Activated T-helper 1 cell treated with anti-CD3 and anti-CD28 coated beads, Interleukin-12 subunit alpha, Interleukin-12 subunit beta, Interleukin-2, Interleukin-4 antibody, amounts not matched to agents 30 ng/mL and 10 ng/mL and 1 ng/mL, durations not matched to agents 14 hours and 24 hours and 36 hours (primary cell): ENCODE measurements at regions not wholly inside any gene's neighbourhood (a gene's known extent, or its start where the extent isn't known, plus 50 kb on each side); places are given as distances from the start of the nearest gene placed in this dataset.
A peak's percentile ranks its signal among the peaks of the same experiment; 100 is the strongest.

Source experiments
- DNase-seq: peaks from one replicate; pipeline ENCODE4 v3.0.0; 2021; ENCODE audit warnings: low spot score
- H3K27ac Mint-ChIP-seq: one replicate; pipeline ENCODE4 v1.8.0; 2021; ENCODE audit warnings: mild to moderate bottlenecking, mixed read lengths
- H3K27me3 Mint-ChIP-seq: one replicate; pipeline ENCODE4 v1.8.0; 2022; ENCODE audit warnings: mild to moderate bottlenecking, moderate library complexity, mixed read lengths; ENCODE audit not compliant: insufficient read depth
- H3K36me3 Mint-ChIP-seq: one replicate; pipeline ENCODE4 v1.8.0; 2021; ENCODE audit warnings: low read depth, mixed read lengths
- H3K4me1 Mint-ChIP-seq: one replicate; pipeline ENCODE4 v1.8.0; 2021; ENCODE audit warnings: low read depth, mixed read lengths
- H3K4me3 Mint-ChIP-seq: one replicate; pipeline ENCODE4 v1.8.0; 2021; ENCODE audit warnings: mild to moderate bottlenecking, moderate library complexity, mixed read lengths
- H3K9me3 Mint-ChIP-seq: one replicate; pipeline ENCODE4 v1.8.0; 2021; ENCODE audit warnings: mixed read lengths
- intact Hi-C: fragments of 100-400 bp; cut with micrococcal nuclease; formaldehyde crosslinking; loops from one replicate; pipeline ENCODE4 v1.15.1; 2024

- H3K27ac Mint-ChIP-seq = no peak overlapping the region
- no peak for DNase-seq
- H3K36me3 Mint-ChIP-seq = peaks cover 15% of the 10 kb centered on the region
- intact Hi-C loops = no loop called here
- peaks cover 30% of the 10 kb centered on the region for H3K9me3 Mint-ChIP-seq
- no peaks in the 10 kb centered on the region for H3K27me3 Mint-ChIP-seq
- H3K4me1 Mint-ChIP-seq = peaks cover 50% of the 10 kb centered on the region
- H3K4me3 Mint-ChIP-seq = no peak overlapping the region
Observed at GRCh38 chr12:92365333-92365732, 219.7 kb upstream of the BTG1 start.

GRCh38 chr12:92363295-92364146, 217.9 kb upstream of the BTG1 start:
- Mint-ChIP-seq H3K4me1 (peaks cover 59% of the 10 kb centered on the region), H3K36me3 (peaks cover 23% of the 10 kb centered on the region)
- intact Hi-C loops = loop anchor here (1.0 to 5.0 kb wide), 3 partner anchors 41 to 153 kb away; no protein-coding TSS in a partner anchor

GRCh38 chr12:92362785-92363184, 217.1 kb upstream of the BTG1 start:
- Mint-ChIP-seq H3K4me1 (peaks cover 61% of the 10 kb centered on the region), H3K27ac (peak overlapping the region; percentile 77)
- intact Hi-C loops = loop anchor here (1.0 to 5.0 kb wide), 3 partner anchors 42 to 152 kb away; no protein-coding TSS in a partner anchor

More at GRCh38 chr12:92363295-92364146, 217.9 kb upstream of the BTG1 start:
- Mint-ChIP-seq H3K27ac (peak overlapping the region; percentile 77), H3K9me3 (peaks cover 44% of the 10 kb centered on the region), H3K27me3 (no peaks in the 10 kb centered on the region), H3K4me3 (peak overlapping the region; percentile 64)
- no peak for DNase-seq

GRCh38 chr12:92362126-92362525, 216.5 kb upstream of the BTG1 start:
- intact Hi-C loops = loop anchor here (2.0 to 5.0 kb wide), 2 partner anchors 65 to 151 kb away; no protein-coding TSS in a partner anchor
- Mint-ChIP-seq H3K4me1 (peaks cover 63% of the 10 kb centered on the region), H3K4me3 (no peak overlapping the region), H3K27ac (peak overlapping the region; percentile 69), H3K27me3 (no peaks in the 10 kb centered on the region), H3K36me3 (peaks cover 29% of the 10 kb centered on the region), H3K9me3 (peaks cover 52% of the 10 kb centered on the region)
- no peak for DNase-seq

More at GRCh38 chr12:92362785-92363184, 217.1 kb upstream of the BTG1 start:
- Mint-ChIP-seq H3K27me3 (no peaks in the 10 kb centered on the region), H3K4me3 (peak overlapping the region; percentile 64), H3K9me3 (peaks cover 46% of the 10 kb centered on the region), H3K36me3 (peaks cover 27% of the 10 kb centered on the region)
- DNase-seq = no peak

GRCh38 chr12:92360543-92360942, 214.9 kb upstream of the BTG1 start:
- intact Hi-C loops = loop anchor here (5.0 kb wide), 1 partner anchor 63 kb away; no protein-coding TSS in a partner anchor
- Mint-ChIP-seq H3K4me3 (no peak overlapping the region), H3K27me3 (no peaks in the 10 kb centered on the region), H3K4me1 (peaks cover 69% of the 10 kb centered on the region), H3K9me3 (peaks cover 63% of the 10 kb centered on the region), H3K27ac (peak overlapping the region; percentile 59), H3K36me3 (peaks cover 36% of the 10 kb centered on the region)
- no peak for DNase-seq

GRCh38 chr12:92359581-92360209, 214.0 kb upstream of the BTG1 start:
- intact Hi-C loops = loop anchor here (5.0 kb wide), 1 partner anchor 62 kb away; no protein-coding TSS in a partner anchor
- Mint-ChIP-seq H3K36me3 (peaks cover 36% of the 10 kb centered on the region), H3K9me3 (peaks cover 65% of the 10 kb centered on the region), H3K27ac (no peak overlapping the region), H3K4me1 (peaks cover 67% of the 10 kb centered on the region), H3K4me3 (no peak overlapping the region), H3K27me3 (no peaks in the 10 kb centered on the region)
- DNase-seq = no peak

- Mint-ChIP-seq H3K36me3 (peaks cover 35% of the 10 kb centered on the region), H3K27me3 (no peaks in the 10 kb centered on the region), H3K4me1 (peaks cover 48% of the 10 kb centered on the region), H3K27ac (no peak overlapping the region), H3K9me3 (peaks cover 60% of the 10 kb centered on the region), H3K4me3 (no peak overlapping the region)
- no peak for DNase-seq
- intact Hi-C loops = no loop called here
Observed at GRCh38 chr12:92357584-92358261, 212.1 kb upstream of the BTG1 start.

GRCh38 chr12:92356425-92356824, 210.8 kb upstream of the BTG1 start:
- peaks cover 30% of the 10 kb centered on the region for H3K36me3 Mint-ChIP-seq
- no peak overlapping the region for H3K27ac Mint-ChIP-seq
- peaks cover 38% of the 10 kb centered on the region for H3K4me1 Mint-ChIP-seq
- no peaks in the 10 kb centered on the region for H3K27me3 Mint-ChIP-seq
- intact Hi-C loops = no loop called here
- no peak overlapping the region for H3K4me3 Mint-ChIP-seq
- H3K9me3 Mint-ChIP-seq = peaks cover 53% of the 10 kb centered on the region
- no peak for DNase-seq

GRCh38 chr12:92349635-92350034, 204.0 kb upstream of the BTG1 start:
- H3K27ac Mint-ChIP-seq = no peak overlapping the region
- no peak overlapping the region for H3K4me3 Mint-ChIP-seq
- DNase-seq = no peak
- intact Hi-C loops = no loop called here
- H3K4me1 Mint-ChIP-seq = no peaks in the 10 kb centered on the region
- peaks cover 2% of the 10 kb centered on the region for H3K36me3 Mint-ChIP-seq
- peaks cover 14% of the 10 kb centered on the region for H3K9me3 Mint-ChIP-seq
- no peaks in the 10 kb centered on the region for H3K27me3 Mint-ChIP-seq

- Mint-ChIP-seq H3K4me1 (peaks cover 16% of the 10 kb centered on the region), H3K9me3 (peaks cover 10% of the 10 kb centered on the region), H3K27me3 (no peaks in the 10 kb centered on the region), H3K27ac (no peak overlapping the region), H3K4me3 (no peak overlapping the region), H3K36me3 (peaks cover 2% of the 10 kb centered on the region)
- DNase-seq = no peak
- intact Hi-C loops = no loop called here
Observed at GRCh38 chr12:92342574-92342973, 196.9 kb upstream of the BTG1 start.

GRCh38 chr12:92341065-92341668, 195.5 kb upstream of the BTG1 start:
- no peak for DNase-seq
- Mint-ChIP-seq H3K36me3 (peaks cover 2% of the 10 kb centered on the region), H3K27me3 (no peaks in the 10 kb centered on the region), H3K4me3 (peak overlapping the region; percentile 13), H3K27ac (no peak overlapping the region), H3K9me3 (peaks cover 10% of the 10 kb centered on the region), H3K4me1 (peaks cover 16% of the 10 kb centered on the region)
- intact Hi-C loops = no loop called here

GRCh38 chr12:92340441-92341064, 194.9 kb upstream of the BTG1 start:
- intact Hi-C loops = no loop called here
- Mint-ChIP-seq H3K4me3 (no peak overlapping the region), H3K36me3 (peaks cover 2% of the 10 kb centered on the region), H3K4me1 (peaks cover 16% of the 10 kb centered on the region), H3K9me3 (peaks cover 5% of the 10 kb centered on the region), H3K27ac (no peak overlapping the region), H3K27me3 (no peaks in the 10 kb centered on the region)
- no peak for DNase-seq
